Omental fat pad (tissue), 3 donors: ENCODE measurements at regions not wholly inside any gene's neighbourhood (a gene's known extent, or its start where the extent isn't known, plus 50 kb on each side); places are given as distances from the start of the nearest gene placed in this dataset.

Experiments
- ATAC-seq: fragments of 150-250 bp; one replicate; pipeline ENCODE4 v1.9.1; 2016; ENCODE audit warnings: mild to moderate bottlenecking, moderate library complexity; ENCODE audit not compliant: low FRiP score
- DNase-seq: peaks from one replicate; pipeline ENCODE4 v3.0.0-alpha.2; 2019; ENCODE audit warnings: low spot score
- TF ChIP-seq, protein P1 (sequence below), 3 donors: fragments of 450-650 bp; IDR thresholded peaks; one replicate each; pipeline ENCODE4 v1.5.1; 2016 to 2017; ENCODE audit warnings: antibody characterized with exemption in 3 of 3, mild to moderate bottlenecking in 3 of 3, moderate library complexity in 2 of 3

DNA sequence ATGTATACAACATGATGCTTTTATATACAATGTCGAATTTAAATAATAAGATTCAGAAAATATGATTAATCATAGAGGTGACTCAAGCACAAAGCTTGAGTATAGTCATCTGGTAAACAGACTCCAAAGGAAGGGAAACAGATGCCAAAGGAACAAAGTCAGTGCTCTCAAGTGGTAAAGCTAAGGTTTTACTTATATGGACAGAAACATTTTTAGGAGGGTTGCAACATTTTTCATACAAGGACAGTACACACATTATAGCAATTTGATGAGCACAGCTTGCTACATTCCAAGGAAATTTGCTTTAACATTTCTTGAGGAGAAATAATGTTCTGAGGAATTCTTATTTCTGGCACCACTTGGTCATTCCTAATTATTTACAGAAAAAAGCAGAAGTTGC is 333.4 kb upstream of the AADAT start:
- ATAC-seq (no peak), DNase-seq (no peak)
- TF ChIP-seq, protein P1, sequence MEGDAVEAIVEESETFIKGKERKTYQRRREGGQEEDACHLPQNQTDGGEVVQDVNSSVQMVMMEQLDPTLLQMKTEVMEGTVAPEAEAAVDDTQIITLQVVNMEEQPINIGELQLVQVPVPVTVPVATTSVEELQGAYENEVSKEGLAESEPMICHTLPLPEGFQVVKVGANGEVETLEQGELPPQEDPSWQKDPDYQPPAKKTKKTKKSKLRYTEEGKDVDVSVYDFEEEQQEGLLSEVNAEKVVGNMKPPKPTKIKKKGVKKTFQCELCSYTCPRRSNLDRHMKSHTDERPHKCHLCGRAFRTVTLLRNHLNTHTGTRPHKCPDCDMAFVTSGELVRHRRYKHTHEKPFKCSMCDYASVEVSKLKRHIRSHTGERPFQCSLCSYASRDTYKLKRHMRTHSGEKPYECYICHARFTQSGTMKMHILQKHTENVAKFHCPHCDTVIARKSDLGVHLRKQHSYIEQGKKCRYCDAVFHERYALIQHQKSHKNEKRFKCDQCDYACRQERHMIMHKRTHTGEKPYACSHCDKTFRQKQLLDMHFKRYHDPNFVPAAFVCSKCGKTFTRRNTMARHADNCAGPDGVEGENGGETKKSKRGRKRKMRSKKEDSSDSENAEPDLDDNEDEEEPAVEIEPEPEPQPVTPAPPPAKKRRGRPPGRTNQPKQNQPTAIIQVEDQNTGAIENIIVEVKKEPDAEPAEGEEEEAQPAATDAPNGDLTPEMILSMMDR (IDR thresholded peaks at IDR 0.05) = no peak

DNA sequence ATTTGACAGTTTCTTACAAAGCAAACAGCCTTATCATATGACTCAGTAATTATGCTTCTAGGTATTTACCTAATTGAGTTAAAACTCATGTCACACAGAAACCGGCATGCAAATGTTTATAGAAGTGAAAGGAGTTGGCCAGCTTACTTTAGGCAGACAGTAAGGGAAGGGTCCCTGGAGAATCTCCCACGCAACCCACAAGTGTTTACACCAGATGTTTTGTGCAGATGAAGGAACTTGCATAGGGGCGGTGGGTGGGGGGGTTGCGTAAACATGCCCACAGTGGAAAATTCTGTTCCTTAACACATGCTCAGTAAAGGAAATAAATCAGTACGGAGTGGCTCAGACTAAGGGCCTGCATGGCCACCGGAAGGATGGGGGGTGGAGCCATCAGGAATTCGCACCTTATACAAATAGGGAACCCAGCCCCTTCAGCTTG is 330.5 kb upstream of the AADAT start:
- TF ChIP-seq, protein P1 (IDR thresholded peaks at IDR 0.05) = no peak
- ATAC-seq = no peak

DNA sequence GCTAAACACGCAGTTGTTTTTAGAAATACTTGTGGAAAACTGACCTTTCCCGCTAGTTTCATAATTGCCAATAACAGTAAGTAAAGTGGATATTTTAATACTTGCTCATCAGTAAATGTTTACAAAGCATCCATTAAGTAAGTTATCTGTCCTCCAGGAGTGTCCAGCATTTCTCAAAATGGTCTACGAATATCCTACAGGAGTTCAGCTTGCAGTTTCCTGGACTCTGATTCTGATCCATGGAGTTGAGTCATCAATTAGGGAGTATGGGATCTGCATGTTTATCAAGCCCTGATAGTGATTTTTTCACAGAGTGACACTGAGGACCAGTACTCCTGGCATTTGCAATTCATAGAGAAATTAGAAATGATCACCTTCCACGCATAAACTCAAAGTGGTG is 325.2 kb upstream of the AADAT start:
- no peak for ATAC-seq
- TF ChIP-seq, protein P1 (IDR thresholded peaks at IDR 0.05) = no peak
- no peak for DNase-seq

More for the DNA sequence above, 330.5 kb upstream of the AADAT start:
- no peak for DNase-seq

DNA sequence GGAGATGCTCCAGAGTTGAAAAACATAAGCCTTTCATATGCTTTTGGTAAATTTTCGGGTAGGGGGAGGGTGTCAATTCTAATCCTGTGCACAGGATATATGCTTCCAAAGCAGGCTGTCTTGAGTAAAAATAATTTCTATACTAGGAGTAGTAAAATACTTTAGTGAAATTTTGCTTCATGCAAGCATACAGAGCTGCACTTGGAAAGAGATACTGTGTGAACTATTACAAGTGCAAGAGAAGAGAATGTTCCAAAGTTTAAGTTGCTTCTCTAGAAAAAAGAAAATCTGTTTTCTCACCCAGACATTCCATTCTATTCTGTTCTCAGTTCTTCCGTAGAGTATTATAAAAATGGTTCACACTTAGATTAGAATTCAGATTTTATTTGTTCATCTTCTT is 324.6 kb upstream of the AADAT start:
- DNase-seq (no peak), ATAC-seq (no peak)
- TF ChIP-seq, protein P1 (IDR thresholded peaks at IDR 0.05) = no peak

DNA sequence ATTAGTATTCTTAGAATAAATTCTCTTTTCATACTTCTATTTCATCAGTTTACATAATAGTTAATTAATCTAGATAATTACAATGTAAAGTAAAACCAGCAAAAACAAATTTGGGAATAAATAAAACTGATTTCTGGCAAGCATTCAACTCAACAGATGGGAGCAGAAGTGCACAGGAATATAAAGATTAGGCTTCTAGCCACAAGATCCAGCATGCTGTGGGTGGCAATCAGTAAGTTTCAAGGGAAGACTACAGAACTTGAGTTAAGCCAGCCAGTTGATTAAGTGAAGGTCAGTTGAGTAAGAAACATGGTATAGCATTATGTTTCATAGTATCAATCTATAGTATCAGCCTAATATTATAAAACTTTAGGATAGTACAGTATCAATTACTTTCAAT is 324.2 kb upstream of the AADAT start:
- DNase-seq (no peak), ATAC-seq (no peak)
- TF ChIP-seq, protein P1 (IDR thresholded peaks at IDR 0.05) = no peak

DNA sequence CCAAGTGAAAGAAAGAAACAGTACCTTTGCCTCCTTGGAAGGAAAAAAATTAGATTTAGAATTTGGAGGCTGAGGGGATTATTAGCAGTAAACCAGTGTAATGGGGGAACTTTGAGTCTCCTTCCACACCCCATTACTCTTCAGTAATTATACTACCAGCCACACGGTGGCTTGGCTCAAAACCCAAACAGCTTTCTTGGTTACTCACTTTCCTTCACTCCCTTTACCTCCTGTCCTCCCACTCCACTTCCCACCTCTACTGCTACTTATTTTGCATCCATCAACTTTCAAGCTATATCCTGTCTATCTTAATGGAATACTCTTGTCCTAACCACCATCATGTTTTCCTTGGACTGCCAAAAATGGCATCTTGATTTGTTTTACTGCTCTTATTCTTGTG is 310.6 kb upstream of the AADAT start:
- ATAC-seq = no peak
- TF ChIP-seq, protein P1 (IDR thresholded peaks at IDR 0.05) = no peak
- DNase-seq = no peak

DNA sequence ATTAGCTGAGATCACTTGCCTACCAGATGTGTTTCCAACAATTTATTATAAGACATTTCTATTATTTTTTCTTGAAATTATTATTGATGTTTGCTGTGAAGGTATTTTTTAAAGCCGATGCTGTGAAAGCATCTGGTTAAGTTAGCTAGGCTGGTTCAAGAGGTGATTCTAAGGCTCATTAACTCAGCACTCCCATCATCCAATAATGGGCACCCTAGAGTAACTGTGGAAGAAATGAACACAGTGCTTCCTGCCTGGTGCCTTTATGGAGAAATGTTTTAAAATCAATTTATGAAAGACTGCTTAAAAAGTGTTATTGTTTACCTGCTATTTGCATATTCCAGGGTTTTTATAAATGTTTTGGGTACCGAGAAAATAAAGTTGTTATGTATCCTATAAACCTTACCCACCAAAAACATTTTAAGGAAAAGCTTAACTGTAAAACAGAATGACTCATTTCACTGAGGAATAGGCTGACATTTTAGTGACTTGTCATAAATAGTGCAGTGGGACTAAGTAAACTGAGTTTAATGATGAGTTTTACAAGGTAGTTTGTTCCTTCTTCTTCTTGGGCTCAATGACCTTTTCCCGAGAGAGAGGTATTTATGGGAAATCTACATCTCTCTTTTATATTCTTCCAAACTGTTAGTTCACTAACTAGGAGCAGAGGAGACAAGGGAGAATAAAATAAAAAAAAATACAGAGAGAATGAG is 310.0 kb upstream of the AADAT start:
- DNase-seq (no peak), ATAC-seq (no peak)
- TF ChIP-seq, protein P1 (IDR thresholded peaks at IDR 0.05) = no peak
